GM18520 (cell line): ENCODE measurements at regions not wholly inside any gene's neighbourhood (a gene's known extent, or its start where the extent isn't known, plus 50 kb on each side); places are given as distances from the start of the nearest gene placed in this dataset.
A peak's percentile ranks its signal among the peaks of the same experiment; 100 is the strongest.
"Not testable (repeated sequence)": the region's sequence is repeated elsewhere in the genome, so short reads cannot be mapped to it uniquely, and the experiment has no call there.

Experiments
- ATAC-seq: cut with Tn5 transposase; IDR thresholded peaks from one replicate; pipeline ENCODE4 v1.9.1; 2021; ENCODE audit not compliant: unreplicated experiment

GRCh38 chr6:79431537-79431933 lies 105.7 kb downstream of the LCA5 start:
- no peak for ATAC-seq

GRCh38 chr6:79430913-79431536 lies 106.2 kb downstream of the LCA5 start:
- ATAC-seq = no peak

GRCh38 chr6:79427721-79428120 lies 109.5 kb downstream of the LCA5 start:
- no peak for ATAC-seq

GRCh38 chr6:79426625-79427278 lies 110.5 kb downstream of the LCA5 start:
- no peak for ATAC-seq

GRCh38 chr6:79425589-79426311 lies 111.5 kb downstream of the LCA5 start:
- ATAC-seq = no peak

DNA sequence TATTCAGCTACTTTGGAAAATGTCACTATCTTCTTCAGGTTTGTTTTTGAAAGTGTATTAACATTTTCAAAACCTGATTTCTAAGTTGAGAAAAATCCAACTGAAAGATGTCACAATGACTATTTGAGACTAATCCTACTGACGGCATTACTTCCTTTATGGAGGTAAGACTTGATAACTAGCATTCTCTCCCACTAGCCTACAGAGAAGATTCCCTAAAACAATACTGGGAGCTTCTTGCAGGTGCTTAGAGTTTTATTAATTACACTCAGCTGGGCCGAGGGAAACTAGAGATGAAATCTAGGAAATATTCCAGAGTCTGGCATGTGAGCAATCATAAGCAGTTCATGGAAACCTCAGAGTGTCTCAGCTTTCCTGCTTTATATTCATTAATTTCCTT lies 114.0 kb downstream of the LCA5 start:
- ATAC-seq = no peak

DNA sequence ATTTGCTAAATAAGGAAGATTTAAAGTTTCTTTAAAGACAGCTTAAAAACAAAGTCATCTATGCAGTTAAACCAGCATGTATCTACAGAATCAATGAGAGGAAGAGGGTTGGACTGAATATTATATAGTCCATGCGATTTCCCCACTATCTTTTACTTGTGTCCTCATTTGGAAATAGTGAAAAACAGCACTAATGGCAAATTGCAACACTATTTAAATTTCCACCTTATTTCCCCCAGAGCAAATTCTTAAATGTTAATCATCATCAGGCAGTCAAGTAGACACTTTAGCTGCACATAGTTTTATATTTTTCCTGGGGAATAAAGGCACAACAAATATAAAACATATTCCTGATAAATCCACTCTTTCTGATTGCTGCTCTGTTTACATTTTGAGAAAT lies 114.6 kb downstream of the LCA5 start:
- no peak for ATAC-seq

DNA sequence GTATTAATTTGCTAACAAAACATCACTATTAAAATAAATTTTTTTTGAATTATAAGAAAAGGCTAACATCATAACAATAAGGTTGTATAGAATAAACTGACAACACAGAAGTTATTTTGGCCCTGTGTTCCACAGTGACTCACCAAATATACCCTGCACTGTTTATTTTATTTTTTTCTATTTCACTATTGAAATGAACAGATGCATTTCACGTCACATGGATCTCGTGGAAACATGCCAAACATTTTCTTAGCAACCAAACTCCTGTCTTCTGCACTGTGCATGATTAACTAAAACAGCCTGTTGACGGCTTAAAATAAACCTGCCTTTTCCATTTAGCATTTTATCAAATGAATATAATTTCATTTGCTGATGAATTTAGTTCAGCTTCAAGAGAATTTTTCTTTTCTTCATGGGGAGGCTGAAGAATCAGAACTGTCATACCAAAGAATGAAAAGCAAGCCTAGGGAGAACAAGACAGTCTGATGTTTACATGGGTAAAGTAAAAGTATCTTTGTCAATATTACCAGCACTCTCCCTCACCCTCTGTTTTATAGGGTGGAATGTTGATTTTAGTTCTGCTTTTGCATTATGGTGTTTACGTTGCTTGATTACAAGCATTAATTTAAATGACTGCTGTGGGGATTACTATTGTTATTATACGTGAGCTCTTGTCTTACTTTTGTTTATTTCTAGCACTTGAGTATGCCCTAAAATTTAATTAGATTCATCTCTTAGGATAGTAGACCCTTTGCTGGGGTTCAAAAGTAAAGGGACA lies 115.3 kb downstream of the LCA5 start:
- peak; percentile 69 for ATAC-seq

DNA sequence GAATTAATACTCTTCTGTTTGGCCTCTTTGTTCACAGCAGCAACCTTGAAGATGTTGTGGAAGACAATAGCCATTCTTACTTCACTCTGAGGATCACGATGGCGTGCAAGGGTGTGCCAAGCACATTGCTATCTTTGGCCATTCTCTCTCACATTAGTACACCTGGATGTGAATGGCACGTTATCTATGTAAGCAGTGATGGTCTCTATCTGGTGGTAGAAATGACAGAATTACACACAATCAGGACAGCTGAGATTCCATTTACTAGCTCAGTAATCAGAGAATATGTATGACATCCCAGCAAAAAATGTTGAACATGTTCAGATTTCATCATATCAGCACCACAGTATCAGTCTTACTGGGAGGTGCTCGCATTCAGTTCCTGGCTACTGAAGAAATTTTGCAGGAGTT lies 116.2 kb downstream of the LCA5 start:
- no peak for ATAC-seq

GRCh38 chr6:79420054-79420453 lies 117.2 kb downstream of the LCA5 start:
- no peak for ATAC-seq

GRCh38 chr6:79416931-79417330 lies 120.3 kb downstream of the LCA5 start:
- ATAC-seq = no peak

- no peak for ATAC-seq
These were observed 123.6 kb downstream of the LCA5 start for GRCh38 chr6:79413562-79414002.

DNA sequence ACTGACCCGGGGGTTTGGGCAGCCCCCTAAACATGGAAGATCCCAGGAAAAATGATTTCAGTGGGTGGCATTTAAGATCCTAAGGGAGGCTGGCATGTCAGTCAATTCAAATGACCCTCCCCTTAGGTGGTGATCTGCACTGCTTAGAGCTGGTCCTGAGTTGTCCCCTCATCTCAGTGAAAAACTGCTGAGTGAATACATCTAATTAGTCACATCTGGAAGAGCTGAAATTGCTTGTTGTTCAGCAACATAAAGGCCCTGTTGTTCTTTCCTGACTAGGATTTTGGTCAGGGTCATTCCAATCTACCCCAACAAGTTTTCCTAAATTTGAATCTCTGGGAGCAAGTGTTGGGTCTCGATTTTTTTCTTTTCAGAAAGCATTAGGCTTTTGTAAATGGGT lies 126.4 kb downstream of the LCA5 start:
- no peak for ATAC-seq

- no peak for ATAC-seq
These were observed 128.8 kb downstream of the LCA5 start for GRCh38 chr6:79408256-79408974.

GRCh38 chr6:79404677-79405076 lies 132.6 kb downstream of the LCA5 start:
- no peak for ATAC-seq

- no peak for ATAC-seq
These were observed 133.0 kb downstream of the LCA5 start for GRCh38 chr6:79404261-79404660.

- no peak for ATAC-seq
These were observed 133.7 kb downstream of the LCA5 start for GRCh38 chr6:79403563-79403962.

GRCh38 chr6:79403086-79403485 lies 134.1 kb downstream of the LCA5 start:
- ATAC-seq = no peak

DNA sequence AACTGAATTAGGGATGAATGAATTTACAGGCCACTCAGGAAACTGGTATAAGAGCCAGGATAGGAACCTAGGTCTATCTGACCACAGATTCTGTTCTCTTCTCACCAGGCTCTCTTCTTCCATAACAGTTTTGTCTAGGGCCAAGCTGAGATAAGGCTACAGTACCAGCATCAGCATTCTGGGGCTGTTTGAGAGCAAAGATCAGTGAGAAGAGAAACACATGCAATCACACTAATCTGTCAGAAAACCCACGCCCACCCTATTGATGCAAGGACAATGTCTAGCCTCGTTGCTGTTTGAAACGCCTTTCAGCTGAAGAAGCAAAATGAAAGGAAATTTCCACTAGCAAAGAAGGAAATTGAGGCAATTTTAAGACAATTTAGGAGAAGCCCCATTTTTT lies 137.7 kb downstream of the LCA5 start:
- no peak for ATAC-seq

- ATAC-seq = not testable (repeated sequence)
These were observed 138.6 kb downstream of the LCA5 start for GRCh38 chr6:79398617-79399016.

DNA sequence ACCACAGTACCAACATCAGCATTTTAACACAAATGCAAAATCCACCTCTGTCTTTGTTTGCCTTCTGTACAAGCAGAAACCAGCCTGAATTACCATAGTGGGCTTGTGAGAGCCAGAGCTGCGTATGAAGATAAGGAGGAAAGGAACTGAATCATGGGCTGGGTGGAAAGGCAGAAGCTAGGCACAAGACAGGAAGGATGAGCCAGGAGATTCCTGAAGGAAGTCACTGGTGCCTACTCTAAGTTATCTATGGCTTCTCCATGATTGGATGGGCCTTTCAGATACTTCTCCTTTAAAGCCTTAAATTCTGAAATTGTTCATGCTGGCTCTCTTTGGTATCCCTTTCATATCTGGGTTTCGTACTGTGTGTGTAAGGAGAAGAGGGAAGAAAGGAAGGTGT lies 140.6 kb downstream of the LCA5 start:
- no peak for ATAC-seq
